H1 (cell line): ENCODE measurements at regions not wholly inside any gene's neighbourhood (a gene's known extent, or its start where the extent isn't known, plus 50 kb on each side); places are given as distances from the start of the nearest gene placed in this dataset.

Experiments
- CTCF ChIA-PET: fragments of 300-600 bp; sonication (Branson Sonifier 250); formaldehyde crosslinking; loops from one replicate; lab custom pipeline; 2021; ENCODE audit not compliant: partially characterized antibody; lab: Charles Lee
- POLR2A ChIA-PET: fragments of 300-600 bp; sonication (Branson Sonifier 250); formaldehyde crosslinking; loops from one replicate; lab custom pipeline; 2021; ENCODE audit warnings: inconsistent platforms; ENCODE audit not compliant: partially characterized antibody; lab: Charles Lee
- DNase-seq, 2 experiments: peaks; one replicate each; pipeline versions ENCODE4 v3.0.0 to v3.0.0-alpha.2; 2010 to 2022; ENCODE audit warnings: low spot score in 2 of 2, low read depth in 1 of 2, mixed read lengths in 1 of 2
- FAIRE-seq: peaks from 2 replicates; lab custom pipeline; 2011; peaks lifted over from hg19 to GRCh38; lab: Jason Lieb, UNC
- H2AFZ ChIP-seq: 2 replicates; pipeline ENCODE4 v1.8.1; 2012; ENCODE audit warnings: low read length, inconsistent platforms
- H2AK5ac ChIP-seq: 2 replicates; pipeline ENCODE4 v1.6.1; 2013; ENCODE audit warnings: low read depth, low read length
- H2BK120ac ChIP-seq: replicated peaks from 2 replicates; pipeline ENCODE3; 2013; ENCODE audit warnings: low read depth, low read length, inconsistent platforms
- H2BK12ac ChIP-seq: 2 replicates; pipeline ENCODE4 v1.6.1; 2013; ENCODE audit warnings: low read depth, low read length
- H2BK15ac ChIP-seq: 2 replicates; pipeline ENCODE4 v1.6.1; 2013; ENCODE audit warnings: low read length
- H2BK20ac ChIP-seq: 2 replicates; pipeline ENCODE4 v1.6.1; 2013; ENCODE audit warnings: low read length
- H2BK5ac ChIP-seq: 2 replicates; pipeline ENCODE4 v1.6.1; 2013; ENCODE audit warnings: low read depth, low read length
- H3K14ac ChIP-seq: 2 replicates; pipeline ENCODE4 v1.6.1; 2013; ENCODE audit warnings: inconsistent platforms; ENCODE audit not compliant: insufficient read length
- H3K18ac ChIP-seq: 2 replicates; pipeline ENCODE4 v1.6.1; 2013; ENCODE audit warnings: low read length; ENCODE audit errors: extremely low read depth
- H3K23ac ChIP-seq: 2 replicates; pipeline ENCODE4 v1.6.1; 2013; ENCODE audit warnings: inconsistent platforms; ENCODE audit not compliant: insufficient read length
- H3K23me2 ChIP-seq: 2 replicates; pipeline ENCODE4 v1.6.1; 2013; ENCODE audit warnings: low read depth, low read length
- H3K27ac ChIP-seq: 2 replicates; pipeline ENCODE4 v1.6.1; 2011; ENCODE audit warnings: low read depth, low read length, inconsistent platforms
- H3K27me3 ChIP-seq, 4 experiments: replicated peaks in 1 of 4; 1 replicate in 1 of 4; 2 replicates in 3 of 4; pipeline versions ENCODE4 v1.6.1 to v1.8.1; 2011 to 2013; ENCODE audit warnings: low read length in 3 of 4, mild to moderate bottlenecking in 3 of 4, inconsistent platforms in 2 of 4, mixed read lengths in 2 of 4, moderate library complexity in 1 of 4; ENCODE audit not compliant: control insufficient read depth in 3 of 4, insufficient read depth in 3 of 4; ENCODE audit errors: extremely low read depth in 1 of 4
- H3K36me3 ChIP-seq, 4 experiments: 2 replicates each; pipeline versions ENCODE4 v1.6.1 to v1.8.1; 2011 to 2013; ENCODE audit warnings: mild to moderate bottlenecking in 4 of 4, low read length in 3 of 4, moderate library complexity in 2 of 4, control low read depth in 1 of 4, inconsistent platforms in 1 of 4; ENCODE audit not compliant: insufficient read depth in 4 of 4, control insufficient read depth in 2 of 4
- H3K4ac ChIP-seq: replicated peaks from 2 replicates; pipeline ENCODE3; 2013; ENCODE audit warnings: low read length, low read depth, mixed read lengths, inconsistent platforms; ENCODE audit not compliant: insufficient read length
- H3K4me1 ChIP-seq, 4 experiments: replicated peaks in 1 of 4; 1 replicate in 1 of 4; 2 replicates in 3 of 4; pipeline versions ENCODE4 v1.6.1 to v1.8.1; 2011 to 2013; ENCODE audit warnings: low read length in 3 of 4, inconsistent platforms in 2 of 4, mixed read lengths in 1 of 4; ENCODE audit not compliant: insufficient read depth in 4 of 4, control insufficient read depth in 3 of 4
- H3K4me2 ChIP-seq, 2 experiments: 2 replicates each; pipeline versions ENCODE4 v1.6.1 to v1.8.1; 2011 to 2013; ENCODE audit warnings: low read depth in 2 of 2, low read length in 2 of 2, control low read depth in 1 of 2, inconsistent platforms in 1 of 2, mild to moderate bottlenecking in 1 of 2; ENCODE audit not compliant: insufficient read depth in 1 of 2
- H3K4me3 ChIP-seq, 4 experiments: fragments of 200-600, 300-600 bp in 1 of 4; sonication (generic), shearing (Covaris generic), sonication (Bioruptor Twin) in 1 of 4; 2 replicates each; pipeline versions ENCODE4 v1.5.1 to v1.8.1; 2011 to 2016; ENCODE audit warnings: low read length in 4 of 4, low read depth in 3 of 4, control low read depth in 2 of 4, inconsistent platforms in 2 of 4, mild to moderate bottlenecking in 2 of 4, mixed read lengths in 1 of 4, moderate library complexity in 1 of 4; ENCODE audit not compliant: insufficient read depth in 2 of 4; ENCODE audit errors: extremely low read depth in 1 of 4
- H3K56ac ChIP-seq: replicated peaks from 2 replicates; pipeline ENCODE3; 2013; ENCODE audit warnings: low read depth, mild to moderate bottlenecking, mixed read lengths, low read length, inconsistent platforms; ENCODE audit not compliant: insufficient read length
- H3K79me1 ChIP-seq: 2 replicates; pipeline ENCODE4 v1.6.1; 2013; ENCODE audit warnings: low read depth, low read length, control low read depth
- H3K79me2 ChIP-seq, 2 experiments: 2 replicates each; pipeline versions ENCODE4 v1.6.1 to v1.8.1; 2012 to 2013; ENCODE audit warnings: low read length in 2 of 2, mild to moderate bottlenecking in 2 of 2, inconsistent platforms in 1 of 2; ENCODE audit not compliant: insufficient read depth in 2 of 2, control insufficient read depth in 1 of 2
- H3K9ac ChIP-seq, 4 experiments: replicated peaks in 1 of 4; 1 replicate in 1 of 4; 2 replicates in 3 of 4; pipeline versions ENCODE4 v1.6.1 to v1.8.1; 2011 to 2013; ENCODE audit warnings: low read depth in 3 of 4, low read length in 3 of 4, control low read depth in 2 of 4, mild to moderate bottlenecking in 2 of 4, moderate library complexity in 2 of 4, inconsistent platforms in 1 of 4; ENCODE audit errors: extremely low read depth in 1 of 4
- H3K9me3 ChIP-seq, 2 experiments: 2 replicates each; pipeline versions ENCODE4 v1.6.1 to v1.8.1; 2012 to 2013; ENCODE audit warnings: mild to moderate bottlenecking in 2 of 2, moderate library complexity in 2 of 2, control low read depth in 1 of 2, inconsistent platforms in 1 of 2, low read depth in 1 of 2, low read length in 1 of 2, mixed read lengths in 1 of 2; ENCODE audit not compliant: insufficient read depth in 2 of 2
- H4K20me1 ChIP-seq, 2 experiments: replicated peaks in 1 of 2; 2 replicates each; pipeline versions ENCODE3 to v1.8.1; 2011 to 2013; ENCODE audit warnings: inconsistent platforms in 2 of 2, low read length in 2 of 2, mild to moderate bottlenecking in 1 of 2; ENCODE audit not compliant: insufficient read depth in 2 of 2, control insufficient read depth in 1 of 2
- H4K5ac ChIP-seq: 2 replicates; pipeline ENCODE4 v1.6.1; 2013; ENCODE audit warnings: low read length, low read depth, mixed read lengths, inconsistent platforms; ENCODE audit not compliant: insufficient read length
- H4K8ac ChIP-seq: 2 replicates; pipeline ENCODE4 v1.8.0; 2013; ENCODE audit warnings: mild to moderate bottlenecking, moderate library complexity, low read length, inconsistent platforms; ENCODE audit not compliant: insufficient read depth; ENCODE audit errors: extremely low read depth
- H4K91ac ChIP-seq: replicated peaks from 2 replicates; pipeline ENCODE3; 2013; ENCODE audit warnings: low read length, mixed read lengths, inconsistent platforms; ENCODE audit not compliant: insufficient read length
- CTBP2 ChIP-seq: IDR thresholded peaks from 2 replicates; pipeline ENCODE4 v1.7.0; 2011; ENCODE audit warnings: borderline replicate concordance, mild to moderate bottlenecking, moderate library complexity, mixed read lengths, low read length; ENCODE audit not compliant: insufficient read depth, insufficient read length
- E2F6 ChIP-seq: IDR thresholded peaks from 2 replicates; pipeline ENCODE4 v1.6.1; 2012; ENCODE audit warnings: inconsistent platforms
- FOSL1 ChIP-seq: IDR thresholded peaks from 2 replicates; pipeline ENCODE4 v1.6.1; 2011; ENCODE audit warnings: mild to moderate bottlenecking, low read depth, low read length, moderate library complexity; ENCODE audit not compliant: insufficient read depth
- GTF2F1 ChIP-seq: IDR thresholded peaks from 2 replicates; pipeline ENCODE4 v1.6.1; 2012; ENCODE audit warnings: low read depth, low read length, improper control_type of control experiment, borderline replicate concordance
- KDM5A ChIP-seq: fragments of 200-600 bp; IDR thresholded peaks from 2 replicates; pipeline ENCODE4 v1.7.1; 2012; ENCODE audit warnings: mild to moderate bottlenecking, low read length, inconsistent platforms, mixed read lengths
- MAX ChIP-seq: IDR thresholded peaks from 2 replicates; pipeline ENCODE4 v1.6.1; 2012; ENCODE audit warnings: inconsistent platforms
- PHF8 ChIP-seq: fragments of 200-600 bp; sonication (generic); conservative IDR thresholded peaks from 2 replicates; pipeline ENCODE4 v1.7.1; 2012; ENCODE audit warnings: low read depth, mild to moderate bottlenecking, inconsistent platforms, low read length, moderate library complexity
- SIRT6 ChIP-seq: IDR thresholded peaks from one replicate; pipeline ENCODE4 v1.7.1; 2012; ENCODE audit warnings: low read length, inconsistent platforms
- TAF1 ChIP-seq: IDR thresholded peaks from 2 replicates; pipeline ENCODE4 v1.6.1; 2011; ENCODE audit warnings: mild to moderate bottlenecking, low read depth, low read length
- TAF7 ChIP-seq: optimal IDR thresholded peaks from 2 replicates; pipeline ENCODE3; 2011; ENCODE audit warnings: low read depth, mild to moderate bottlenecking, inconsistent platforms, low read length, moderate library complexity, borderline replicate concordance
- TCF12 ChIP-seq: IDR thresholded peaks from 2 replicates; pipeline ENCODE4 v1.6.1; 2011; ENCODE audit warnings: low read depth, mild to moderate bottlenecking, low read length
- WGBS, 2 experiments: shearing (Covaris generic) in 1 of 2; methylation state at CpG; one replicate each; pipeline versions ENCODE4 v1.1.6 to v1.1.7; 2013 to 2015; ENCODE audit warnings: low lambda C conversion rate in 2 of 2, mixed read lengths in 2 of 2, inconsistent platforms in 1 of 2, low coverage in 1 of 2, missing lambda C conversion rate in 1 of 2; ENCODE audit not compliant: insufficient replicate concordance in 2 of 2, insufficient coverage in 1 of 2, insufficient read length in 1 of 2; ENCODE audit errors: extremely low coverage in 1 of 2, missing lambda C conversion rate in 1 of 2; 5-methylcytosine and 5-hydroxymethylcytosine counted together

GRCh38 chr18:10381516-10381915, 72.9 kb upstream of the APCDD1 start:
- Histone ChIP-seq H3K27ac (no peak overlapping the region), H3K14ac (no peak overlapping the region), H4K8ac (no peak overlapping the region), H2AK5ac (no peak overlapping the region), H3K4me1 (peaks cover 0 to 3% (median 2%) of the 10 kb centered on the region in 4 experiments; a peak in 2 of 7 replicates), H4K20me1 (no peaks in the 10 kb centered on the region), H3K23me2 (no peaks in the 10 kb centered on the region), H3K56ac (no peak overlapping the region), H3K23ac (no peak overlapping the region), H2BK120ac (no peak overlapping the region), H2BK12ac (no peak overlapping the region), H2BK20ac (no peak overlapping the region), H3K9ac (no peak overlapping the region), H3K4me2 (no peak overlapping the region), H3K4ac (no peak overlapping the region), H3K79me2 (no peaks in the 10 kb centered on the region), H2BK15ac (no peak overlapping the region), H4K5ac (no peak overlapping the region), H3K79me1 (no peaks in the 10 kb centered on the region), H3K9me3 (no peaks in the 10 kb centered on the region), H3K18ac (no peak overlapping the region), H4K91ac (no peak overlapping the region), H2AFZ (no peak overlapping the region), H3K4me3 (no peak overlapping the region), H3K27me3 (no peaks in the 10 kb centered on the region), H2BK5ac (no peak overlapping the region), H3K36me3 (no peaks in the 10 kb centered on the region)
- no peak for DNase-seq
- WGBS, 2 experiments, result 95% methylated on average over 1 of the region's 1 CpG; no CpG with 5 or more reads in 1 of the 2 experiments
- no peak for FAIRE-seq
- POLR2A ChIA-PET, result no interaction called here
- CTCF ChIA-PET, result no interaction called here
- TF ChIP-seq FOSL1 (no peak), TAF1 (no peak), TAF7 (no peak), PHF8 (no peak), KDM5A (no peak), GTF2F1 (no peak), SIRT6 (no peak), CTBP2 (no peak), MAX (no peak), TCF12 (no peak), E2F6 (no peak)
